Fibroblast of lung (primary cell): ENCODE measurements at regions not wholly inside any gene's neighbourhood (a gene's known extent, or its start where the extent isn't known, plus 50 kb on each side); places are given as distances from the start of the nearest gene placed in this dataset.

Source experiments
- DNase-seq, 2 donors: peaks; one replicate each; pipeline versions ENCODE4 v3.0.0 to v3.0.0-alpha.2; 2010; ENCODE audit warnings: low read depth in 2 of 2
- H2AFZ ChIP-seq: 2 replicates; pipeline ENCODE4 v1.5.1; 2012; ENCODE audit warnings: low read length, control low read depth, inconsistent platforms
- H3K27ac ChIP-seq: 2 replicates; pipeline ENCODE4 v1.5.1; 2011; ENCODE audit warnings: low read length, control low read depth; ENCODE audit not compliant: insufficient read depth
- H3K27me3 ChIP-seq: 2 replicates; pipeline ENCODE4 v1.5.1; 2011; ENCODE audit warnings: mild to moderate bottlenecking, low read length; ENCODE audit not compliant: control insufficient read depth, insufficient read depth
- H3K36me3 ChIP-seq: 2 replicates; pipeline ENCODE4 v1.5.1; 2011; ENCODE audit warnings: low read length; ENCODE audit not compliant: control insufficient read depth, insufficient read depth
- H3K4me1 ChIP-seq: 2 replicates; pipeline ENCODE4 v1.5.1; 2011; ENCODE audit warnings: low read length; ENCODE audit not compliant: control insufficient read depth, insufficient read depth; ENCODE audit errors: extremely low read depth
- H3K4me2 ChIP-seq: 2 replicates; pipeline ENCODE4 v1.5.1; 2011; ENCODE audit warnings: low read length, control low read depth; ENCODE audit not compliant: insufficient read depth; ENCODE audit errors: extremely low read depth
- H3K4me3 ChIP-seq, 4 experiments: fragments of 200-600 bp in 1 of 4; sonication (generic) in 1 of 4; replicated peaks in 1 of 4; 2 replicates each; pipeline ENCODE4 v1.5.1; 2011 to 2016; ENCODE audit warnings: low read length in 4 of 4, low read depth in 3 of 4, mild to moderate bottlenecking in 3 of 4, control low read depth in 2 of 4, inconsistent platforms in 1 of 4, mixed read lengths in 1 of 4; ENCODE audit not compliant: insufficient read depth in 1 of 4; ENCODE audit errors: control extremely low read depth in 1 of 4
- H3K79me2 ChIP-seq: 2 replicates; pipeline ENCODE4 v1.5.1; 2012; ENCODE audit warnings: mild to moderate bottlenecking, low read length, inconsistent platforms; ENCODE audit not compliant: control insufficient read depth, insufficient read depth
- H3K9ac ChIP-seq: 2 replicates; pipeline ENCODE4 v1.5.1; 2011; ENCODE audit warnings: mild to moderate bottlenecking, low read length, control low read depth; ENCODE audit not compliant: insufficient read depth
- H3K9me3 ChIP-seq: 2 replicates; pipeline ENCODE4 v1.5.1; 2012; ENCODE audit warnings: low read depth, low read length; ENCODE audit not compliant: control insufficient read depth, insufficient read depth
- H4K20me1 ChIP-seq: 2 replicates; pipeline ENCODE4 v1.5.1; 2011; ENCODE audit warnings: low read length; ENCODE audit not compliant: control insufficient read depth, insufficient read depth; ENCODE audit errors: extremely low read depth
- EZH2 ChIP-seq: IDR thresholded peaks from 2 replicates; pipeline ENCODE4 v1.5.1; 2012; ENCODE audit warnings: low read length, control low read depth, mild to moderate bottlenecking; ENCODE audit errors: missing control alignments
- TF ChIP-seq, protein P1 (sequence below), 2 donors: IDR thresholded peaks in 1 of 2; conservative IDR thresholded peaks in 1 of 2; 1 replicate in 1 of 2; 2 replicates in 1 of 2; pipeline ENCODE4 v1.5.1; 2011 to 2012; ENCODE audit warnings: low read length in 2 of 2, control low read depth in 1 of 2, inconsistent platforms in 1 of 2, low read depth in 1 of 2, mild to moderate bottlenecking in 1 of 2

DNA sequence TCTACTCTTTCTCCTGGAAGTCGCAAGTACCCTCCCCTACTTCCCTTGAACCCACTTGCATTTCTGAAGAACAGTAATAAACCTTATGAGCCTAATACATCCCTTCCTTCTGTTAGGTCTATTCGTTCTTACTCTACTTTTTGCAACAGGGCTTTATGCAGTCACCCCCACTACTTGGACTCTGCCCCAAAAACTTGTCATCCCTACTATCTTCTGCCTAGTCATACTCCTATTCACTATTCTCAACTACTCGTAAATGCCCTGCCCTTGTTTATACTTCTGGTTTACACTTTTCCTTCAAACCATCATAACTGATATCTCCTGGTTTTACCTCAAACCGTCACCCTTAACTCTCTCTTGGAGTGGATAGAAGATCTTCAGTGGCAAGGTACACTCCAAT lies 55.2 kb upstream of the SLIT2 start:
- H3K27me3 ChIP-seq = no peaks in the 10 kb centered on the region
- H3K4me3 ChIP-seq = no peak overlapping the region
- H3K9ac ChIP-seq = no peak overlapping the region
- H3K36me3 ChIP-seq = no peaks in the 10 kb centered on the region
- TF ChIP-seq, protein P1, sequence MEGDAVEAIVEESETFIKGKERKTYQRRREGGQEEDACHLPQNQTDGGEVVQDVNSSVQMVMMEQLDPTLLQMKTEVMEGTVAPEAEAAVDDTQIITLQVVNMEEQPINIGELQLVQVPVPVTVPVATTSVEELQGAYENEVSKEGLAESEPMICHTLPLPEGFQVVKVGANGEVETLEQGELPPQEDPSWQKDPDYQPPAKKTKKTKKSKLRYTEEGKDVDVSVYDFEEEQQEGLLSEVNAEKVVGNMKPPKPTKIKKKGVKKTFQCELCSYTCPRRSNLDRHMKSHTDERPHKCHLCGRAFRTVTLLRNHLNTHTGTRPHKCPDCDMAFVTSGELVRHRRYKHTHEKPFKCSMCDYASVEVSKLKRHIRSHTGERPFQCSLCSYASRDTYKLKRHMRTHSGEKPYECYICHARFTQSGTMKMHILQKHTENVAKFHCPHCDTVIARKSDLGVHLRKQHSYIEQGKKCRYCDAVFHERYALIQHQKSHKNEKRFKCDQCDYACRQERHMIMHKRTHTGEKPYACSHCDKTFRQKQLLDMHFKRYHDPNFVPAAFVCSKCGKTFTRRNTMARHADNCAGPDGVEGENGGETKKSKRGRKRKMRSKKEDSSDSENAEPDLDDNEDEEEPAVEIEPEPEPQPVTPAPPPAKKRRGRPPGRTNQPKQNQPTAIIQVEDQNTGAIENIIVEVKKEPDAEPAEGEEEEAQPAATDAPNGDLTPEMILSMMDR (conservative IDR thresholded peaks at IDR 0.05 in 1 of 2, IDR thresholded peaks at IDR 0.05 in 1 of 2; ENCODE audit: low read depth in 1 of 2, low read length in 2 of 2) = no peak
- TF ChIP-seq EZH2 = no peak
- no peak for DNase-seq
- peak overlapping the region; percentile 63 for H3K27ac ChIP-seq
- peaks cover 15% of the 10 kb centered on the region for H3K4me1 ChIP-seq
- H3K4me2 ChIP-seq = no peak overlapping the region
- H4K20me1 ChIP-seq = no peaks in the 10 kb centered on the region
- no peaks in the 10 kb centered on the region for H3K9me3 ChIP-seq
- no peaks in the 10 kb centered on the region for H3K79me2 ChIP-seq
- no peak overlapping the region for H2AFZ ChIP-seq

DNA sequence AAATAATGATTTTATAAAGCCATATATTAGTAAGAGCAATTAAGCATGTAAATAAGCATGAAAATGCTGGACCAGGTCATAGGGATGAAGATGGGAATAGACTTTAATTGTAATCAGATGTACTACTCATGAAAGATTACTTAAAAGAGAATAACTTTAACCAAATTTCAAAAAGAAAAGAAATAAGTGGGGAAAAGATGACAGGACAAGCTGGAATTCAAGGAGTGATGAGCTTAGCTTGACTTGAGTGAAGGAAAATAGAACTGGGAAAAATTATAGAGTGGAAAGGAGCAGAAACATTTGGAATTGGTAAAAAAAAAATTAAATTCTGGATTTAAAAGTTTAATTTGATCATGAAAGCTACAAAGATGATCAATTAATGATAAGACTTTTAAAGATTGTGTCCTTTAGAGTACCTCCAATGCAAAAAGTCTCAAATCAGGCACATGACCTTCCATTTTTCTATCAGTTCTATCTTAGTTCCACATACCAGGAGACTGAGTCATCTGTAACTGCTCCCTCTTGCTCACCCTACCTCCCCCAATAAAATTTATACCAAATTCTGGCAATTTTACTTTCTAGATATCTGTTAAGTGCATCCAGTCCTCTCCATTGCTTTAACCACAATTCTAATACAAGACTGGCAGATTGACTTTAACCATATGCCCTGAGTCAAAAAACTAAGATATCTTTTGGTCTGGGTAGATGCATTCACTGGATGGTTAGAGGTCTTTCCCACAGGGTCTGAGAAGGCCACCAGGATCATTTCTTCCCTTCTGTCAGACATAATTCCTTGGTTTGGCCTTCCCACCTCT lies 56.4 kb upstream of the SLIT2 start:
- Histone ChIP-seq H2AFZ (no peak overlapping the region), H3K79me2 (no peaks in the 10 kb centered on the region), H3K36me3 (no peaks in the 10 kb centered on the region), H3K27me3 (no peaks in the 10 kb centered on the region), H4K20me1 (no peaks in the 10 kb centered on the region), H3K4me3 (no peak overlapping the region), H3K9me3 (no peaks in the 10 kb centered on the region), H3K4me1 (peaks cover 15% of the 10 kb centered on the region), H3K4me2 (peak overlapping the region; percentile 25), H3K9ac (no peak overlapping the region), H3K27ac (peak overlapping the region; percentile 63)
- peak; percentile 21 to 72 for DNase-seq
- TF ChIP-seq, protein P1 (conservative IDR thresholded peaks at IDR 0.05 in 1 of 2, IDR thresholded peaks at IDR 0.05 in 1 of 2; ENCODE audit: low read depth in 1 of 2, low read length in 2 of 2) = no peak
- no peak for TF ChIP-seq EZH2

DNA sequence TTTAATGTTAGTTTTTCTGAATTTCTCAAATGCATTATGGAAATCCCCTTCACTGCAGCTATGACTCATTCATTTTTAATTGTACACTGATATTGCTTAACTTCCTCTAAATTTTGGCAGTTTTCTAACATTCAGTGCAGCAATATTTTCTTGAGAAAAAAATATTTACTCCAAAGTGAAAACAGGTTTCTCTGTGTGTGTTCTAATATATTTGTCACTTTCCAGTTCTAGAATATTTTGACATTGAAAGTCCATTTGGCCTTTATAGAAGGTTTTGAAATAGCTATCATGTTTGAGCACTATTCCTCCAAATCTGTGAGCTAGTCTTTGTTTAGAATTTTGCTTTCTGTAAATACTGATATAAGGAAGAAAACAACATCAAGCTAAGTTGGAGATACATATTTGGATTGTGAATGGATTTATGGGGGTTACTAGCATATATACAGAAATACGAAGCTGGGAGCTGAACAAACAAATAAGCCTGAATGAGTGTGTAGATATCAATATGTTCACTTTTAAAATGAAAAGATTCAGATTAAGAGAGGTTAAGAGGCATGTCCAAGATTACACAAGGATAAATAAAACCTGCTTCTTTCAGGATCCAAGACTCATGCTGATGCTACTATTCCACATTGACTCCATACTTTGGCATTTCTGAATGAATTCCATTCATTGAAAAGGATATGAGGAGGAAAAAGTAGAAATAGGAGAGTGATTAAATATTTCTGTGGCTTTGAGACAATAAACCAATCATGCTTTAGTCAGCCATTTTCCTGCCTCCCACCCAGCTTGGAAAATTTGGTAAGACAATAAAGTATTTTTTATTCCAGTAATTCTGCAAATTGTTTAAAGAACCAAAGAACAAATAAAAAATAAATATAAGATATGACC lies 57.3 kb upstream of the SLIT2 start:
- Histone ChIP-seq H3K9ac (no peak overlapping the region), H3K27ac (peak overlapping the region; percentile 74), H3K9me3 (no peaks in the 10 kb centered on the region), H3K27me3 (no peaks in the 10 kb centered on the region), H3K4me2 (peak overlapping the region; percentile 68), H3K4me1 (peaks cover 15% of the 10 kb centered on the region), H3K4me3 (peak overlapping the region in 1 of 4 experiments; percentile 11), H4K20me1 (no peaks in the 10 kb centered on the region), H2AFZ (no peak overlapping the region), H3K79me2 (no peaks in the 10 kb centered on the region), H3K36me3 (no peaks in the 10 kb centered on the region)
- peak; percentile 88 to 90 for DNase-seq
- no peak for TF ChIP-seq EZH2
- TF ChIP-seq, protein P1 (conservative IDR thresholded peaks at IDR 0.05 in 1 of 2, IDR thresholded peaks at IDR 0.05 in 1 of 2; ENCODE audit: low read depth in 1 of 2, low read length in 2 of 2) = no peak
